ENCODE measurements at regions not wholly inside any gene's neighbourhood (a gene's known extent, or its start where the extent isn't known, plus 50 kb on each side); places are given as distances from the start of the nearest gene placed in this dataset.

- TF ChIP-seq CTCF (IDR thresholded peaks at IDR 0.05) (no peak), POLR2A (IDR thresholded peaks at IDR 0.05) (no peak)
Measured at GRCh38 chr3:186442162-186442561, 80.1 kb upstream of the DGKG start.

All from lower leg skin (tissue), 3 donors.